IPS DF 6.9 (cell line): ENCODE measurements at regions not wholly inside any gene's neighbourhood (a gene's known extent, or its start where the extent isn't known, plus 50 kb on each side); places are given as distances from the start of the nearest gene placed in this dataset.

Experiments used
- DNase-seq: peaks from one replicate; pipeline ENCODE4 v3.0.0-alpha.2; 2013; ENCODE audit warnings: low read depth, low spot score
- H3K27ac ChIP-seq: one replicate; pipeline ENCODE4 v1.5.1; 2013; ENCODE audit warnings: low read length, control low read depth
- H3K27me3 ChIP-seq: 2 replicates; pipeline ENCODE4 v1.6.1; 2013; ENCODE audit warnings: mild to moderate bottlenecking, low read length; ENCODE audit not compliant: control insufficient read depth, insufficient read depth
- H3K36me3 ChIP-seq: 2 replicates; pipeline ENCODE4 v1.6.1; 2013; ENCODE audit warnings: low read length; ENCODE audit not compliant: control insufficient read depth, insufficient read depth
- H3K4me1 ChIP-seq: 2 replicates; pipeline ENCODE4 v1.6.1; 2013; ENCODE audit warnings: low read length; ENCODE audit not compliant: control insufficient read depth, insufficient read depth
- H3K4me3 ChIP-seq: 2 replicates; pipeline ENCODE4 v1.5.1; 2013; ENCODE audit warnings: mild to moderate bottlenecking, low read length
- H3K9me3 ChIP-seq: 2 replicates; pipeline ENCODE4 v1.6.1; 2013; ENCODE audit warnings: low read length, inconsistent platforms; ENCODE audit not compliant: control insufficient read depth, insufficient read depth
- WGBS: extraction: QIAGEN DNeasy Blood & Tissue Kit; methylation state at CpG from one replicate; pipeline ENCODE4 v1.1.7; 2013; ENCODE audit warnings: mixed read lengths, missing lambda C conversion rate; ENCODE audit not compliant: insufficient read length, insufficient coverage; 5-methylcytosine and 5-hydroxymethylcytosine counted together

DNA sequence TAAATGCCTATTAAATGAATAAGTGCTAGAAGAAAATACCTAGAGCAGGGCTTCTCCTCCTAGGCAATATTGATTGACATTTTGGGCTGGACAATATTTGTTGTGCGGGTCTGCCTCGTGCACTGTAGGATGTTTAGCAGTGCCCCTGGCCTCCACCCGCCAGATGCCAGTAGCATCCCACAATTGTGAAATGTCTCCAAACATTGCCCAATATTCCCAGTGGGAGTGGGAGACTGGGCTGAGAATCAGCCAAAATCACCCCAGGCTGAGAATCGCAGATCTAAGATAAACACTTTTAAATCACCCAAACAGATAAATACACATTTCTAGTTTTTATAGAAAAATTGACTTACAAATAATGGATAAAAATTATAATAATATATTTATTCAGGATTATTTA is 916.2 kb upstream of the LCORL start:
- DNase-seq, result no peak
- WGBS, result no CpG with 5 or more reads among the region's 4 CpGs

DNA sequence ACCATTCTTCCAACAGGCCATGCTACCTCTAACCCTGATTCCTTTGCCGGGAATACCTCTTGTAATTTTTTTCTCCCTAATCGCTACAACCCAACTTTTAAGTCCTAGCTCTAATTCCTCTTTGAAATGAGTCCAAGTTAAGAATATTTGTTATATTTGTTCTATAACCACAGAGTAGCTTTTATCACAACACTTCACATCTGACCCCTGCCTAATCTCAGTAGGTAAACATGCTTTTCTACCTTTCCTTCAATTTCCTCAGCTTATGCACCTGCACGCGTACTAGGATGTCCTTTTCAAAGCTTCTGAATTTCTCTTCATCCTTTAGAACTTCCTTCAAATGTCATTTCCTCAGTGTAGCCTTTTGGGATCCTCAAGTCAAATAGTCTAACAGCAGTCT is 915.5 kb upstream of the LCORL start:
- H3K4me1 ChIP-seq, result peaks cover 2% of the 10 kb centered on the region; the same call in 1 of the 2 replicates
- no peaks in the 10 kb centered on the region for H3K27me3 ChIP-seq
- H3K36me3 ChIP-seq, result no peaks in the 10 kb centered on the region
- WGBS, result no CpG with 5 or more reads among the region's 4 CpGs
- DNase-seq, result no peak
- H3K4me3 ChIP-seq, result no peak overlapping the region
- H3K9me3 ChIP-seq, result no peaks in the 10 kb centered on the region
- H3K27ac ChIP-seq, result no peak overlapping the region

More for the DNA sequence above, 916.2 kb upstream of the LCORL start:
- no peaks in the 10 kb centered on the region for H3K9me3 ChIP-seq
- peaks cover 2% of the 10 kb centered on the region; the same call in 1 of the 2 replicates for H3K4me1 ChIP-seq
- H3K27me3 ChIP-seq, result no peaks in the 10 kb centered on the region
- H3K4me3 ChIP-seq, result no peak overlapping the region
- no peaks in the 10 kb centered on the region for H3K36me3 ChIP-seq
- no peak overlapping the region for H3K27ac ChIP-seq

DNA sequence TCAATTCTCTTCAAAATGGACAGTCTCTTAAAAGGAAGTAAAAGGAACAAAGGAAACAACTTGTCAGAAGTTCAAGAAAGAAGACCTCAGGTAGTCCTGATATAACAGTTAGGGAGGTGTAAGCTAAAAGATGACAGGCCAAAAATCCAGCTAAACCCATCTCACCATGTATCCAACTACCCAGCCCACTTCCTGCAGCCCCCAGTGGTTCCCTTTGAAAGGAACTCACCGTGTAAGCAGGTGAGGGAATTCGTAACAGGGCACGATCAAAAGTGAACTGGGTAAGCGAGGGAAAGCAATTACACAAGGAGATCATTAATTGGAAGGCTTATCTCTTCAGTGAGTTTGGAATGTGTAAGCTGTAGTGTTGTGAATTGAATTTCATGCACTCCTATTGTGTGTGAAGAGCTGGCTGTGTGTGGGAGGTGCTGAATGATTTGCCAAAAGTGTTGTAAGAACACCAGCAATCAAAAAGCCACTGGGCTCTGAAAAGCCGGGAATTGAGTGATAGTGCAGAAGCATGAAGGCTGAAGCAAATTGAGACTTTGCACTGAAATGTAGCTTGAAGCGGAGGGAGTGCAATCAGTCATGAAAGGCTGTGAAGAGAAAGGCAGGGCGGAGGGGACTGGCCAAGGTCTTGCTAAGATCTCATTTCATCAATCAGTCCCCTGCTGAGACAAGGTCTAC is 914.2 kb upstream of the LCORL start:
- DNase-seq, result no peak
- WGBS, result no CpG with 5 or more reads among the region's 7 CpGs
- no peaks in the 10 kb centered on the region for H3K9me3 ChIP-seq
- H3K27me3 ChIP-seq, result no peaks in the 10 kb centered on the region
- no peak overlapping the region for H3K27ac ChIP-seq
- H3K4me1 ChIP-seq, result peaks cover 2% of the 10 kb centered on the region; the same call in 1 of the 2 replicates
- no peak overlapping the region for H3K4me3 ChIP-seq
- no peaks in the 10 kb centered on the region for H3K36me3 ChIP-seq

GRCh38 chr4:18934197-18934596 is 912.6 kb upstream of the LCORL start:
- WGBS, result no CpG with 5 or more reads among the region's 4 CpGs
- Histone ChIP-seq H3K36me3 (no peaks in the 10 kb centered on the region), H3K9me3 (no peaks in the 10 kb centered on the region), H3K27ac (no peak overlapping the region), H3K27me3 (no peaks in the 10 kb centered on the region), H3K4me3 (no peak overlapping the region), H3K4me1 (peaks cover 2% of the 10 kb centered on the region; the same call in 1 of the 2 replicates)
- DNase-seq, result no peak

DNA sequence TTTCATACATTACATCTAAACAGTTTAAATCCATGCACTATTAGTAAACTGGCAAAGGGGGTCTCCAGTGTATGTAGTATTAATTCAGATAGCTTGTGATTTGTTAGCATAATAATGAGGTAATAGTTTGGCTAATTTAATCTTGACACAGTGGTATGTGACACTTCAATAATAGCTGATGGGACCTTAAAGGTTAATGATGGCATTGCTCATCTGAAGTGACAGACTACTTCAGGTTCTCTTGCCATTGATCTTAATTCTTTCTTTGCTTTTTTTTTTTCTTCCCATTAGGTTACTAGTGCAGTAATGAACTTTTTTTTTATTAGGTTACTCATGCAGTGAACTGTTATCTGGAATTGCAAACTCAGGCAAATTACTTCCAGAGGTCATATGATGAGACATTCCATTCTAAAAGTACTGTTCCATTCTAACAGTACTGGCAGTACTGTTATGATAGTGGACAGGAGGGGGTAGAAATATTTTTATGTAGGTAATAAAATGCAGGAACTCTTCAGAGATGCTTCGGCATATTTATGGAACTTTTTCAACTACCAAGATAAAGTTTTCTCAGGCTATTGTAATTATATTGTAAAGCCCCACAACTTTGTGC is 911.3 kb upstream of the LCORL start:
- Histone ChIP-seq H3K9me3 (no peaks in the 10 kb centered on the region), H3K4me1 (peaks cover 2% of the 10 kb centered on the region; the same call in 1 of the 2 replicates), H3K27me3 (no peaks in the 10 kb centered on the region), H3K4me3 (no peak overlapping the region), H3K27ac (no peak overlapping the region), H3K36me3 (no peaks in the 10 kb centered on the region)
- DNase-seq, result no peak
- no CpG with 5 or more reads among the region's 1 CpG for WGBS

- Histone ChIP-seq H3K36me3 (no peaks in the 10 kb centered on the region), H3K27me3 (no peaks in the 10 kb centered on the region), H3K27ac (no peak overlapping the region), H3K9me3 (no peaks in the 10 kb centered on the region), H3K4me1 (peaks cover 2% of the 10 kb centered on the region; the same call in 1 of the 2 replicates), H3K4me3 (no peak overlapping the region)
- WGBS, result no CpG with 5 or more reads among the region's 1 CpG
- no peak for DNase-seq
Observed at GRCh38 chr4:18931643-18932377, 910.3 kb upstream of the LCORL start.

GRCh38 chr4:18930487-18930886 is 908.9 kb upstream of the LCORL start:
- Histone ChIP-seq H3K4me3 (no peak overlapping the region), H3K27ac (no peak overlapping the region), H3K27me3 (no peaks in the 10 kb centered on the region), H3K36me3 (no peaks in the 10 kb centered on the region), H3K4me1 (no peaks in the 10 kb centered on the region), H3K9me3 (no peaks in the 10 kb centered on the region)
- no peak for DNase-seq
- WGBS, result no CpG with 5 or more reads among the region's 6 CpGs

DNA sequence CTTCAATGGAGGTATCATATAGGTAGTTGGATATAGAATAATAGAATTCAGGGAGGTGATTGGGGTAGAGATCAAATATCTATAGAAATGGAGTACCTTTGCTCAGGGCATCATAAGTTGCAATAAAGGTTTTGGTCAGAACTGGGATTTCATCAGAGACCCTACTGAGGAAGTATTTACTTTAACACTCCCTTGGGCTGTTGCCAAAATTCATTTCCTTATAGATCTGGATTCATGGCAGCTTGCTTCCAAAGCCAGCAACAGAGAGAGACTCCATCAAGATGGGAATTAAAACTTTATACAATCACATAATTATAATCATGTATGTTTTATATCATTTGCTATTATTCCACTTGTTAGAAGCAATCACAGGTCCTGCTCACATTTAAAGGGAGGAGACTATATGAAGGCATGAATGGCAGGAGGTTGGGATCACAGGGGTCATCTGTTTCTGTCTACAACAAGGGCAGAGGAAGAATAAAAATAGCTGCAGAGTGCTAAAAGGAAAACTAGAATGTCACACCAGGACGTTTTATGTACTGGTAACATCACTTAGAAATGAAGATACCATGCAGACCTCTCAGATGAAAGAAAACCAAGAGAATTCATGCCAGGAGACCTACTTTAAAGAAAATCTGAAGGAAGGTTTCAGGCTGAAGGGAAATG is 902.1 kb upstream of the LCORL start:
- Histone ChIP-seq H3K4me3 (no peak overlapping the region), H3K9me3 (no peaks in the 10 kb centered on the region), H3K27ac (no peak overlapping the region), H3K27me3 (no peaks in the 10 kb centered on the region), H3K4me1 (no peaks in the 10 kb centered on the region), H3K36me3 (no peaks in the 10 kb centered on the region)
- DNase-seq, result no peak
- no CpG with 5 or more reads among the region's 1 CpG for WGBS

- Histone ChIP-seq H3K27me3 (no peaks in the 10 kb centered on the region), H3K27ac (no peak overlapping the region), H3K4me1 (no peaks in the 10 kb centered on the region), H3K36me3 (no peaks in the 10 kb centered on the region), H3K4me3 (no peak overlapping the region), H3K9me3 (no peaks in the 10 kb centered on the region)
- no peak for DNase-seq
Observed at GRCh38 chr4:18917689-18918088, 896.1 kb upstream of the LCORL start.

- DNase-seq, result no peak
- H3K9me3 ChIP-seq, result no peaks in the 10 kb centered on the region
- H3K4me1 ChIP-seq, result no peaks in the 10 kb centered on the region
- H3K27me3 ChIP-seq, result no peaks in the 10 kb centered on the region
- no peaks in the 10 kb centered on the region for H3K36me3 ChIP-seq
- H3K27ac ChIP-seq, result no peak overlapping the region
- no peak overlapping the region for H3K4me3 ChIP-seq
- WGBS, result no CpG with 5 or more reads among the region's 1 CpG
Observed at GRCh38 chr4:18914182-18914581, 892.6 kb upstream of the LCORL start.
